IMR-90 (cell line): ENCODE measurements at regions not wholly inside any gene's neighbourhood (a gene's known extent, or its start where the extent isn't known, plus 50 kb on each side); places are given as distances from the start of the nearest gene placed in this dataset.

Experiments used
- ATAC-seq: fragments of 200-7000 bp; cut with Tn5 transposase; 2 replicates; pipeline ENCODE4 v1.9.1; 2020; ENCODE audit warnings: low read depth, mild to moderate bottlenecking, moderate library complexity
- BruUV-seq: library from RNA; stranded (reverse); fragments of 400-500 nt; replicated peaks from 2 replicates; lab custom pipeline; 2021; lab: Mats Ljungman, UMichigan
- CTCF ChIA-PET: fragments of 300-600 bp; formaldehyde crosslinking; extraction: SDS; loops from one replicate; lab custom pipeline; 2021; ENCODE audit warnings: antibody characterized with exemption; lab: Yijun Ruan, JAX
- POLR2A ChIA-PET: fragments of 300-600 bp; sonication (Branson Sonifier 250); formaldehyde crosslinking; loops from one replicate; lab custom pipeline; 2022; ENCODE audit warnings: antibody characterized with exemption; ENCODE audit not compliant: unreplicated experiment; lab: Charles Lee
- DNase-seq: peaks from one replicate; pipeline ENCODE4 v3.0.0; 2013
- H2AFZ ChIP-seq: replicated peaks from 2 replicates; pipeline ENCODE3; 2013; ENCODE audit warnings: low read length, mild to moderate bottlenecking; ENCODE audit not compliant: poor library complexity
- H2AK5ac ChIP-seq: 2 replicates; pipeline ENCODE4 v1.6.1; 2013; ENCODE audit warnings: low read depth, low read length, inconsistent platforms
- H2AK9ac ChIP-seq: replicated peaks from 2 replicates; pipeline ENCODE3; 2013; ENCODE audit warnings: mild to moderate bottlenecking, low read depth, low read length, moderate library complexity; ENCODE audit not compliant: poor library complexity
- H2BK120ac ChIP-seq: 2 replicates; pipeline ENCODE4 v1.6.1; 2013; ENCODE audit warnings: low read depth, low read length, inconsistent platforms
- H2BK15ac ChIP-seq: 3 replicates; pipeline ENCODE4 v1.6.1; 2013; ENCODE audit warnings: low read depth, low read length, inconsistent platforms
- H2BK20ac ChIP-seq: 2 replicates; pipeline ENCODE4 v1.6.1; 2013; ENCODE audit warnings: low read depth, mild to moderate bottlenecking, inconsistent platforms, low read length, moderate library complexity
- H2BK5ac ChIP-seq: 2 replicates; pipeline ENCODE4 v1.6.1; 2013; ENCODE audit warnings: mild to moderate bottlenecking, low read depth, low read length, inconsistent platforms; ENCODE audit not compliant: poor library complexity, severe bottlenecking
- H3K14ac ChIP-seq: replicated peaks from 2 replicates; pipeline ENCODE4 v1.6.1; 2013; ENCODE audit warnings: low read depth, low read length, inconsistent platforms
- H3K18ac ChIP-seq: 2 replicates; pipeline ENCODE4 v1.6.1; 2013; ENCODE audit warnings: low read depth, low read length, control low read depth
- H3K23ac ChIP-seq: 2 replicates; pipeline ENCODE4 v1.6.1; 2013; ENCODE audit warnings: low read depth, low read length, inconsistent platforms
- H3K27ac ChIP-seq: 2 replicates; pipeline ENCODE4 v1.5.1; 2013; ENCODE audit warnings: mild to moderate bottlenecking, control low read depth, low read length; ENCODE audit not compliant: insufficient read depth
- H3K27me3 ChIP-seq: 2 replicates; pipeline ENCODE4 v1.6.1; 2013; ENCODE audit warnings: low read length; ENCODE audit not compliant: control insufficient read depth, insufficient read depth
- H3K36me3 ChIP-seq: 2 replicates; pipeline ENCODE4 v1.6.1; 2013; ENCODE audit warnings: low read length, mixed read lengths; ENCODE audit not compliant: control insufficient read depth, insufficient read depth
- H3K4ac ChIP-seq: 2 replicates; pipeline ENCODE4 v1.6.1; 2013; ENCODE audit warnings: low read depth, low read length, inconsistent platforms
- H3K4me1 ChIP-seq: 2 replicates; pipeline ENCODE4 v1.6.1; 2013; ENCODE audit warnings: low read length, mixed read lengths; ENCODE audit not compliant: control insufficient read depth, insufficient read depth
- H3K4me2 ChIP-seq: 2 replicates; pipeline ENCODE4 v1.6.1; 2013; ENCODE audit warnings: low read depth, mild to moderate bottlenecking, control low read depth, low read length, moderate library complexity
- H3K4me3 ChIP-seq: 2 replicates; pipeline ENCODE4 v1.5.1; 2013; ENCODE audit warnings: low read depth, mild to moderate bottlenecking, control low read depth, low read length, moderate library complexity; ENCODE audit not compliant: insufficient read depth
- H3K56ac ChIP-seq: 2 replicates; pipeline ENCODE4 v1.6.1; 2013; ENCODE audit warnings: low read length, inconsistent platforms; ENCODE audit not compliant: insufficient read depth; ENCODE audit errors: extremely low read depth
- H3K79me1 ChIP-seq, 2 experiments: 2 replicates each; pipeline ENCODE4 v1.6.1; 2013; ENCODE audit warnings: low read length in 2 of 2, inconsistent platforms in 1 of 2, low read depth in 1 of 2
- H3K9ac ChIP-seq: 2 replicates; pipeline ENCODE4 v1.6.1; 2013; ENCODE audit warnings: low read depth, low read length, control low read depth
- H3K9me1 ChIP-seq: 2 replicates; pipeline ENCODE4 v1.6.1; 2013; ENCODE audit warnings: low read length, inconsistent platforms; ENCODE audit not compliant: insufficient read depth
- H3K9me3 ChIP-seq: 2 replicates; pipeline ENCODE4 v1.6.1; 2013; ENCODE audit warnings: low read length; ENCODE audit not compliant: control insufficient read depth, insufficient read depth
- H4K20me1 ChIP-seq: 2 replicates; pipeline ENCODE4 v1.6.1; 2013; ENCODE audit warnings: low read length, inconsistent platforms; ENCODE audit not compliant: insufficient read depth
- H4K5ac ChIP-seq: 2 replicates; pipeline ENCODE4 v1.6.1; 2013; ENCODE audit warnings: mild to moderate bottlenecking, low read depth, low read length, control low read depth
- H4K8ac ChIP-seq, 2 experiments: 2 replicates each; pipeline ENCODE4 v1.6.1; 2013; ENCODE audit warnings: low read depth in 2 of 2, low read length in 2 of 2, control low read depth in 1 of 2, inconsistent platforms in 1 of 2
- H4K91ac ChIP-seq: 2 replicates; pipeline ENCODE4 v1.6.1; 2013; ENCODE audit warnings: low read depth, low read length, inconsistent platforms; ENCODE audit not compliant: insufficient read depth
- BHLHE40 ChIP-seq: fragments of 150-350 bp; IDR thresholded peaks from 2 replicates; pipeline ENCODE4 v1.6.1; 2016; ENCODE audit warnings: mild to moderate bottlenecking, low read depth, low read length
- CEBPB ChIP-seq: IDR thresholded peaks from 2 replicates; pipeline ENCODE4 v1.6.1; 2012; ENCODE audit warnings: low read depth, low read length, improper control_type of control experiment
- CHD1 ChIP-seq: IDR thresholded peaks from 2 replicates; pipeline ENCODE4 v1.6.1; 2012; ENCODE audit warnings: low read depth, low read length, improper control_type of control experiment
- FOS ChIP-seq: fragments of 150-350 bp; IDR thresholded peaks from 2 replicates; pipeline ENCODE4 v1.6.1; 2016; ENCODE audit warnings: low read depth, low read length
- MAFK ChIP-seq: IDR thresholded peaks from 2 replicates; pipeline ENCODE4 v1.6.1; 2012; ENCODE audit warnings: low read depth, low read length, improper control_type of control experiment
- MAZ ChIP-seq: IDR thresholded peaks from 2 replicates; pipeline ENCODE4 v1.6.1; 2012; ENCODE audit warnings: low read depth, mild to moderate bottlenecking, low read length, improper control_type of control experiment, moderate library complexity, borderline replicate concordance
- MXI1 ChIP-seq: IDR thresholded peaks from 2 replicates; pipeline ENCODE4 v1.6.1; 2012; ENCODE audit warnings: low read depth, mild to moderate bottlenecking, low read length, moderate library complexity, borderline replicate concordance
- NFE2L2 ChIP-seq: fragments of 150-350 bp; IDR thresholded peaks from 2 replicates; pipeline ENCODE4 v1.6.1; 2016; ENCODE audit warnings: low read depth, mild to moderate bottlenecking, low read length
- POLR2A ChIP-seq: IDR thresholded peaks from 2 replicates; pipeline ENCODE4 v1.6.1; 2012; ENCODE audit warnings: mild to moderate bottlenecking, low read depth, low read length
- RAD21 ChIP-seq: IDR thresholded peaks from 2 replicates; pipeline ENCODE4 v1.6.1; 2012; ENCODE audit warnings: low read length, improper control_type of control experiment
- RCOR1 ChIP-seq: IDR thresholded peaks from 2 replicates; pipeline ENCODE4 v1.6.1; 2012; ENCODE audit warnings: mild to moderate bottlenecking, low read length, improper control_type of control experiment; ENCODE audit not compliant: insufficient replicate concordance
- RFX5 ChIP-seq: IDR thresholded peaks from 2 replicates; pipeline ENCODE4 v1.8.0; 2012; ENCODE audit warnings: low read depth, mild to moderate bottlenecking, low read length, moderate library complexity
- SMC3 ChIP-seq: fragments of 150-350 bp; IDR thresholded peaks from 2 replicates; pipeline ENCODE4 v1.6.1; 2016; ENCODE audit warnings: low read depth, mild to moderate bottlenecking, antibody characterized with exemption, low read length, moderate library complexity
- WGBS, 2 experiments: methylation state at CpG; one replicate each; pipeline versions ENCODE4 v1.1.5 to v1.1.7; 2013; ENCODE audit warnings: missing lambda C conversion rate in 2 of 2; ENCODE audit not compliant: insufficient read length in 1 of 2; ENCODE audit errors: extremely low coverage in 2 of 2; 5-methylcytosine and 5-hydroxymethylcytosine counted together
- dilution Hi-C: fragments of 300-500 bp; cut with HindIII; formaldehyde crosslinking; loops from one replicate; pipeline ENCODE4 v1.14.3; 2018; ENCODE audit warnings: low sequenced_read_pairs; ENCODE audit not compliant: unreplicated experiment
- in situ Hi-C: fragments of 300-500 bp; cut with MboI; formaldehyde crosslinking; loops from 3 replicates; pipeline ENCODE4 v1.14.3; 2019; ENCODE audit warnings: low sequenced_read_pairs, inconsistent platforms, mixed read lengths
- intact Hi-C: fragments of 100-400 bp; cut with micrococcal nuclease; formaldehyde crosslinking; loops from 2 replicates; pipeline ENCODE4 v1.10.0; 2022
- TF ChIP-seq, protein P1 (sequence below): fragments of 150-350 bp; IDR thresholded peaks from 2 replicates; pipeline ENCODE4 v1.6.1; 2016; ENCODE audit warnings: low read depth, mild to moderate bottlenecking, low read length, moderate library complexity, borderline replicate concordance
- TF ChIP-seq, protein P2 (sequence below): fragments of 150-350 bp; IDR thresholded peaks from 2 replicates; pipeline ENCODE4 v1.6.1; 2017; ENCODE audit warnings: mild to moderate bottlenecking, antibody characterized with exemption, low read length, low read depth
- TF ChIP-seq, protein P3 (sequence below): conservative IDR thresholded peaks from 2 replicates; pipeline ENCODE4 v1.5.1; 2012; ENCODE audit warnings: mild to moderate bottlenecking, low read depth, low read length, improper control_type of control experiment

DNA sequence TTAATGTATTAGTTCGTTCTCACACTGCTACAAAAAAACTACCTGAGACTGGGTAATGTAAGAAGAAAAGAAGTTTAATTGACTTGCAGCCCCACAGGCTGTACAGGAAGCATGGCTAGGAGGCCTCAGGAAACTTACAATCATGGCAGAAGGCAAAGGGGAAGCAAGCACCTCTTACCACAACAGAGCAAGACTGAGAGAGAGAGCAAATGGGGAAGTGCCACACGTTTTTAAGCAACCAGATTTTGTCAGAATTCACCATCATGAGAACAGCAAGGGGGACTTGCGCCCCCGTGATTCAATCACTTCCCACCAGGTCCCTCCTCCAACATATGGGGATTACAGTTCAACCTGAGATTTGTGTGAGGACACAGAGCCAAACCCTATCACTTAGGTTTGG lies 70.8 kb upstream of the SRSF6 start:
- ChIA-PET POLR2A (no interaction called here), CTCF (no interaction called here)
- H3K23ac ChIP-seq, result no peak overlapping the region
- H3K36me3 ChIP-seq, result no peaks in the 10 kb centered on the region
- no peak overlapping the region for H3K14ac ChIP-seq
- H2AK9ac ChIP-seq, result no peak overlapping the region
- in situ Hi-C loops (no loop called here), intact Hi-C loops (no loop called here), dilution Hi-C loops (no loop called here)
- no peak overlapping the region for H3K4me3 ChIP-seq
- H2BK5ac ChIP-seq, result no peak overlapping the region
- no peak overlapping the region for H4K8ac ChIP-seq
- no peaks in the 10 kb centered on the region for H3K27me3 ChIP-seq
- ATAC-seq, result no peak
- no TSS peak for BruUV-seq
- H2BK120ac ChIP-seq, result no peak overlapping the region
- no peak for TF ChIP-seq SMC3
- TF ChIP-seq BHLHE40, result no peak
- no peak for TF ChIP-seq CEBPB
- TF ChIP-seq, protein P1, sequence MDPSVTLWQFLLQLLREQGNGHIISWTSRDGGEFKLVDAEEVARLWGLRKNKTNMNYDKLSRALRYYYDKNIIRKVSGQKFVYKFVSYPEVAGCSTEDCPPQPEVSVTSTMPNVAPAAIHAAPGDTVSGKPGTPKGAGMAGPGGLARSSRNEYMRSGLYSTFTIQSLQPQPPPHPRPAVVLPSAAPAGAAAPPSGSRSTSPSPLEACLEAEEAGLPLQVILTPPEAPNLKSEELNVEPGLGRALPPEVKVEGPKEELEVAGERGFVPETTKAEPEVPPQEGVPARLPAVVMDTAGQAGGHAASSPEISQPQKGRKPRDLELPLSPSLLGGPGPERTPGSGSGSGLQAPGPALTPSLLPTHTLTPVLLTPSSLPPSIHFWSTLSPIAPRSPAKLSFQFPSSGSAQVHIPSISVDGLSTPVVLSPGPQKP, result no peak
- TF ChIP-seq FOS, result no peak
- TF ChIP-seq MAFK, result no peak
- TF ChIP-seq, protein P2, sequence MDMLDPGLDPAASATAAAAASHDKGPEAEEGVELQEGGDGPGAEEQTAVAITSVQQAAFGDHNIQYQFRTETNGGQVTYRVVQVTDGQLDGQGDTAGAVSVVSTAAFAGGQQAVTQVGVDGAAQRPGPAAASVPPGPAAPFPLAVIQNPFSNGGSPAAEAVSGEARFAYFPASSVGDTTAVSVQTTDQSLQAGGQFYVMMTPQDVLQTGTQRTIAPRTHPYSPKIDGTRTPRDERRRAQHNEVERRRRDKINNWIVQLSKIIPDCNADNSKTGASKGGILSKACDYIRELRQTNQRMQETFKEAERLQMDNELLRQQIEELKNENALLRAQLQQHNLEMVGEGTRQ, result no peak
- TF ChIP-seq, protein P3, sequence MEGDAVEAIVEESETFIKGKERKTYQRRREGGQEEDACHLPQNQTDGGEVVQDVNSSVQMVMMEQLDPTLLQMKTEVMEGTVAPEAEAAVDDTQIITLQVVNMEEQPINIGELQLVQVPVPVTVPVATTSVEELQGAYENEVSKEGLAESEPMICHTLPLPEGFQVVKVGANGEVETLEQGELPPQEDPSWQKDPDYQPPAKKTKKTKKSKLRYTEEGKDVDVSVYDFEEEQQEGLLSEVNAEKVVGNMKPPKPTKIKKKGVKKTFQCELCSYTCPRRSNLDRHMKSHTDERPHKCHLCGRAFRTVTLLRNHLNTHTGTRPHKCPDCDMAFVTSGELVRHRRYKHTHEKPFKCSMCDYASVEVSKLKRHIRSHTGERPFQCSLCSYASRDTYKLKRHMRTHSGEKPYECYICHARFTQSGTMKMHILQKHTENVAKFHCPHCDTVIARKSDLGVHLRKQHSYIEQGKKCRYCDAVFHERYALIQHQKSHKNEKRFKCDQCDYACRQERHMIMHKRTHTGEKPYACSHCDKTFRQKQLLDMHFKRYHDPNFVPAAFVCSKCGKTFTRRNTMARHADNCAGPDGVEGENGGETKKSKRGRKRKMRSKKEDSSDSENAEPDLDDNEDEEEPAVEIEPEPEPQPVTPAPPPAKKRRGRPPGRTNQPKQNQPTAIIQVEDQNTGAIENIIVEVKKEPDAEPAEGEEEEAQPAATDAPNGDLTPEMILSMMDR, result no peak
- TF ChIP-seq RCOR1, result no peak
- no peak for TF ChIP-seq NFE2L2
- TF ChIP-seq POLR2A, result no peak
- no peak for TF ChIP-seq MAZ
- no peak for TF ChIP-seq MXI1
- TF ChIP-seq RAD21, result no peak
- TF ChIP-seq CHD1, result no peak
- no peak for TF ChIP-seq RFX5
- H4K5ac ChIP-seq, result no peak overlapping the region
- no peaks in the 10 kb centered on the region for H4K20me1 ChIP-seq
- H2AFZ ChIP-seq, result no peak overlapping the region
- no peak overlapping the region for H2BK20ac ChIP-seq
- H3K9ac ChIP-seq, result no peak overlapping the region
- no peak overlapping the region; the same call in 1 of the 2 replicates for H3K56ac ChIP-seq
- H2AK5ac ChIP-seq, result no peak overlapping the region
- H3K18ac ChIP-seq, result no peak overlapping the region
- H4K91ac ChIP-seq, result no peak overlapping the region
- H3K79me1 ChIP-seq, result no peaks in the 10 kb centered on the region
- H3K27ac ChIP-seq, result no peak overlapping the region
- no peak overlapping the region for H3K4ac ChIP-seq
- WGBS, 2 experiments, result no CpG with 5 or more reads among the region's 4 CpGs
- H2BK15ac ChIP-seq, result no peak overlapping the region
- H3K9me3 ChIP-seq, result no peaks in the 10 kb centered on the region
- no peaks in the 10 kb centered on the region for H3K4me1 ChIP-seq
- H3K9me1 ChIP-seq, result no peaks in the 10 kb centered on the region
- H3K4me2 ChIP-seq, result no peak overlapping the region
- no peak for DNase-seq
